HEK293T (cell line): ENCODE measurements at regions not wholly inside any gene's neighbourhood (a gene's known extent, or its start where the extent isn't known, plus 50 kb on each side); places are given as distances from the start of the nearest gene placed in this dataset.

ENCODE experiments used
- CTCF ChIA-PET: fragments of 350-600 bp; formaldehyde crosslinking; extraction: SDS; loops from one replicate; lab custom pipeline; 2021; ENCODE audit warnings: antibody characterized with exemption, inconsistent platforms; lab: Yijun Ruan, JAX
- POLR2A ChIA-PET: fragments of 350-600 bp; formaldehyde crosslinking; extraction: SDS; loops from one replicate; lab custom pipeline; 2020; ENCODE audit warnings: antibody characterized with exemption, inconsistent platforms; lab: Yijun Ruan, JAX
- DNase-seq: peaks from one replicate; pipeline ENCODE4 v3.0.0; 2012; ENCODE audit warnings: mixed read lengths; ENCODE audit errors: extremely low spot score
- ARNT ChIP-seq: fragments of 450-650 bp; IDR thresholded peaks from 2 replicates; pipeline ENCODE4 v1.6.1; 2017; ENCODE audit warnings: mild to moderate bottlenecking
- BHLHE40 ChIP-seq: fragments of 450-650 bp; IDR thresholded peaks from 2 replicates; pipeline ENCODE4 v1.6.1; 2016; ENCODE audit warnings: mild to moderate bottlenecking, moderate library complexity, borderline replicate concordance
- CTBP1 ChIP-seq: fragments of 450-650 bp; IDR thresholded peaks from 2 replicates; pipeline ENCODE4 v1.6.1; 2016; ENCODE audit warnings: borderline replicate concordance
- ELF4 ChIP-seq: fragments of 450-650 bp; IDR thresholded peaks from 2 replicates; pipeline ENCODE4 v1.6.1; 2017; ENCODE audit warnings: antibody characterized with exemption
- FOXA1 ChIP-seq: fragments of 450-650 bp; IDR thresholded peaks from 2 replicates; pipeline ENCODE4 v1.6.1; 2016; ENCODE audit warnings: mild to moderate bottlenecking
- FOXK2 ChIP-seq: fragments of 450-650 bp; IDR thresholded peaks from 2 replicates; pipeline ENCODE4 v1.6.1; 2016; ENCODE audit warnings: mild to moderate bottlenecking
- FOXM1 ChIP-seq: fragments of 450-650 bp; IDR thresholded peaks from 2 replicates; pipeline ENCODE4 v1.6.1; 2017; ENCODE audit warnings: mild to moderate bottlenecking, borderline replicate concordance
- HDGF ChIP-seq: fragments of 450-650 bp; IDR thresholded peaks from 2 replicates; pipeline ENCODE4 v1.6.1; 2017; ENCODE audit warnings: antibody characterized with exemption, borderline replicate concordance
- L3MBTL2 ChIP-seq: fragments of 450-650 bp; conservative IDR thresholded peaks from 2 replicates; pipeline ENCODE4 v1.6.1; 2016; ENCODE audit warnings: mild to moderate bottlenecking
- LEF1 ChIP-seq: fragments of 450-650 bp; IDR thresholded peaks from 2 replicates; pipeline ENCODE4 v1.6.1; 2017; ENCODE audit warnings: mild to moderate bottlenecking, borderline replicate concordance
- NFRKB ChIP-seq: fragments of 450-650 bp; IDR thresholded peaks from 2 replicates; pipeline ENCODE4 v1.6.1; 2016; ENCODE audit warnings: mild to moderate bottlenecking, moderate library complexity
- SP1 ChIP-seq: fragments of 450-650 bp; IDR thresholded peaks from 2 replicates; pipeline ENCODE4 v1.6.1; 2017
- SUZ12 ChIP-seq: fragments of 450-650 bp; IDR thresholded peaks from 2 replicates; pipeline ENCODE4 v1.6.1; 2016; ENCODE audit warnings: mild to moderate bottlenecking
- TARDBP ChIP-seq: fragments of 450-650 bp; IDR thresholded peaks from 2 replicates; pipeline ENCODE4 v1.6.1; 2016
- ZNF384 ChIP-seq: fragments of 450-650 bp; IDR thresholded peaks from 2 replicates; pipeline ENCODE4 v1.6.1; 2016
- TF ChIP-seq, protein P1 (sequence below): fragments of 450-650 bp; IDR thresholded peaks from 2 replicates; pipeline ENCODE4 v1.6.1; 2016

DNA sequence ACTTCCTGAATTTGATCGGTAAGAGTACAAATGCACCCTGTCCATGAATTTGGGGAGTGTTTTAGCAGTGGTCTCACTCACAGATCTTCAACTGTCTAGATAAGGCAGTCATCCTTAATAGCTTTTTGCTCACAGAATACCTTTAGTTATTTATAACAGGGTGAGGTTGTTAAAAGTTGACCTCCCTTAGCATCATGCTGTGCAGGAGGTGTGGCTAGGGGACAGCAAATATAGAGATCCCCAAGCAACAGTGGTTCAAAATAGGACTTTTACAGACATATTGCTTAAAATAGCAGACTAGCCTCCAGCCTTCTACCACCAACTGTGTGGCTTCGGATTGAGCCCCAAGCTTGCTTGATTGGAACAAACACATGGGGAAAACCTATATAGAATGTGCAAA is 724.4 kb downstream of the TLE1 start:
- POLR2A ChIA-PET = no interaction called here
- peak; percentile 27 for DNase-seq
- no peak for TF ChIP-seq ZNF384
- no peak for TF ChIP-seq BHLHE40
- TF ChIP-seq, protein P1, sequence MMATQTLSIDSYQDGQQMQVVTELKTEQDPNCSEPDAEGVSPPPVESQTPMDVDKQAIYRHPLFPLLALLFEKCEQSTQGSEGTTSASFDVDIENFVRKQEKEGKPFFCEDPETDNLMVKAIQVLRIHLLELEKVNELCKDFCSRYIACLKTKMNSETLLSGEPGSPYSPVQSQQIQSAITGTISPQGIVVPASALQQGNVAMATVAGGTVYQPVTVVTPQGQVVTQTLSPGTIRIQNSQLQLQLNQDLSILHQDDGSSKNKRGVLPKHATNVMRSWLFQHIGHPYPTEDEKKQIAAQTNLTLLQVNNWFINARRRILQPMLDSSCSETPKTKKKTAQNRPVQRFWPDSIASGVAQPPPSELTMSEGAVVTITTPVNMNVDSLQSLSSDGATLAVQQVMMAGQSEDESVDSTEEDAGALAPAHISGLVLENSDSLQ = no peak
- TF ChIP-seq ARNT = no peak
- no peak for TF ChIP-seq HDGF
- no peak for TF ChIP-seq FOXA1
- no peak for TF ChIP-seq CTBP1
- no peak for TF ChIP-seq L3MBTL2
- TF ChIP-seq ELF4 = no peak
- no peak for TF ChIP-seq FOXK2
- TF ChIP-seq SUZ12 = no peak
- CTCF ChIA-PET = no interaction called here

DNA sequence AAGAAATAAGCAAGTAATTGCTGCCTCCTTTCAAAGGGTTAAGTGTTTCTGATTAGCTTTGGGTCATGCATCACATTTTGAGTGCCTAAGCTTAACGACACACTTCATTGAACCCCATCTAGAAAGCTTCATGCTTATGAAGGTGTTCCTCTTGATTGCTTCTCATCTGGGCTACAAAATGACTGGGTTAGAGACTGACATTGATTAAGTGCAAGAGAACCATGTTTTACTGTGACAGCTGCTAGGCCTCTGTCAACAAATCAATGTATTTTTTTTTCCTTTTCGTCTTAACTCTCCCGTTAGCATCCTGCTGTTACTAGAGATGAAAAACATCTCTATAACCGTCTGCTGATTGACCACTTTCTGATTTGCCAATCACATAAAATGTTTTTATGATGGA is 725.0 kb downstream of the TLE1 start:
- no peak for TF ChIP-seq FOXK2
- TF ChIP-seq ARNT = no peak
- peak; percentile 53; the same call in 1 of the 2 replicates for TF ChIP-seq FOXA1
- no peak for TF ChIP-seq L3MBTL2
- no peak for TF ChIP-seq LEF1
- TF ChIP-seq, protein P1 = peak; percentile 98
- no peak for TF ChIP-seq FOXM1
- TF ChIP-seq ZNF384 = peak; percentile 88
- TF ChIP-seq TARDBP = no peak
- TF ChIP-seq HDGF = no peak
- no peak for TF ChIP-seq SP1
- peak; percentile 78 for TF ChIP-seq CTBP1
- no peak for TF ChIP-seq BHLHE40
- no peak for TF ChIP-seq NFRKB
- TF ChIP-seq ELF4 = no peak
- TF ChIP-seq SUZ12 = no peak
- CTCF ChIA-PET = no interaction called here
- POLR2A ChIA-PET = no interaction called here
- DNase-seq = no peak

DNA sequence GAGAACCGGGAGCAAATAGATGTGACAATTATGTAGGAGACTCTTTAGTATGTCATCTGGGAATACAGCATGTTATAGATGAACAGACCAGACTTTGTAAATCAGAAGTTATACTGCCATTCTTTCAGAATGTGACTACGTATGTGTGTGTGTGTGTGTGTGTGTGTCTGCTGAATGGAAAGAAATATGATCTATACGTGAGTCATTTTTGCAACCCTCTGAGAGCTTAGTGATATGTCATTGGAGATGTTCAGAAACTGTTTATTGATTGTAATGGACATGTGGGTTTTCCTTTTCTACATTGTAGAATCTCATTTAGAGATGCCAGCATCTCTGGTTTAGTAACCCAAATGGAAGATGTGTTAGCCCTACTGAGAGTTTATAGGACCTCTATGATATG is 731.5 kb downstream of the TLE1 start:
- TF ChIP-seq CTBP1 = no peak
- CTCF ChIA-PET = no interaction called here
- DNase-seq = no peak
- POLR2A ChIA-PET = no interaction called here

DNA sequence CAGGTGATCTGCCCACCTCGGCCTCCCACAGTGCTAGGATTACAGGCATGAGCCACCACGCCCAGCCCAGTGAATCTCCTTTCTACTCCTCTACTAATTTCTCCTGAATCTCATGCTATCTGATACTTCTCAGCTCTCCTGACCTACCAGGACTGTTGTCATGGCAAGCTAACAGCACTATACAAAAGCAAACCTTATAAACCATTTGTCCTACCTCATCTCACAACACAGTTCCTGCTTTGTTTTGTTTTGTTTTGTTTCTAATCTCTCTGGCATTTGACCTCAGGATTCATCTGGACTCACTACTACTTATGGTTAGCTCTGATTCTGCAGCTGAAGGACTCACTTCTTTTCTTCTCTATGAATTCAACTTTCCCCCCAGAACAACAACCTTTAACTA is 734.8 kb downstream of the TLE1 start:
- DNase-seq = no peak
- ChIA-PET POLR2A (no interaction called here), CTCF (no interaction called here)
- no peak for TF ChIP-seq SUZ12
- no peak for TF ChIP-seq ARNT
- TF ChIP-seq LEF1 = no peak
- no peak for TF ChIP-seq ELF4
- TF ChIP-seq ZNF384 = no peak
- TF ChIP-seq TARDBP = no peak
- TF ChIP-seq BHLHE40 = no peak
- TF ChIP-seq SP1 = no peak
- TF ChIP-seq, protein P1 = no peak
- TF ChIP-seq CTBP1 = no peak
- no peak for TF ChIP-seq HDGF
- TF ChIP-seq FOXA1 = no peak

DNA sequence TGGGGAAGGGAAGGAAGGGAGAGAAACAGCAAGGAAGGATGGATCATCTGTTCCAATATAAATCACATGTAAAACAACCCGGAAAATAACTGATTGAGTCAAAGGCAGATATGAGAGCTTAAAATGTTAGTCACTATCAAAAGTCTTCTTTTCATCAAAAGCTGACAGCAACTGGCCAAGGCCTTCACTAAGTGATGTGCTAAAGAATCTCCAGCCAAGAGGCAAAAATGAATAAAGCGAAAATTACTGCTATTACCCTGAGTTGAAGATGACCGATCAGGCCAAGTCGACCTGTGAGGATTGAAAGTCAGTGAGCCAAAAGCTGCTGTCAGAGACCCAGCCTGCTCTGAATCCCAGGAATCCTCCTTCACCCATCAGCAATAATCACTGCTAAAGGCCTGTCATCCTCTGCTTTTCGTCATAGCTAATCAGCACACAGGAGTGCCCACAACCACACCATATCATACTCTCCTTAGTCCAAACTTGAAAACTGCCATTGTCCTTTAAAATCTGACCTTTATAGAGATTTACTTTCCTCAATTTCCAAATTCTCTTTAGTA is 736.9 kb downstream of the TLE1 start:
- POLR2A ChIA-PET = no interaction called here
- TF ChIP-seq L3MBTL2 (no peak), SUZ12 (no peak), FOXM1 (no peak), FOXK2 (no peak), SP1 (no peak), CTBP1 (no peak), NFRKB (no peak), HDGF (no peak), ELF4 (no peak), ARNT (no peak), BHLHE40 (no peak)
- TF ChIP-seq, protein P1 = no peak
- CTCF ChIA-PET = no interaction called here
- DNase-seq = no peak

DNA sequence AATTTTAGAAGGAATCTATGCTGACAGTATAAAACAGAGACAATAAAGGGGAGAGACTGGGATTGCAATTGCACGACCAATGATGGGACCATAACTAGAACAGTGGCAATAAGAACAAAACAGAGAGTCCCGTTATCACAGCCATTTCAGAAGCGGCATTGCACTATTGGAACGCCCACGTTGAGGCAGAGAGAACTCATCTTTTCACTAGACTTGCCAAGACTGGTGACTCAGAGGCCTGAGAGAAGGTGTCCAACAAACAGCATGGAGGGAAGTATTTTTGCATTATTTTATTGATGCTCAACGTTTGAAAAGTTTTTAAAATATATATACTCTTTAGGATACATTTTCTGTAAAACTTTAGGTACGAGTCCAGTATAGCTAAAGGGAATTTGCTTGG is 737.7 kb downstream of the TLE1 start:
- no peak for DNase-seq
- TF ChIP-seq TARDBP (no peak), FOXK2 (no peak), HDGF (no peak), BHLHE40 (no peak), FOXM1 (no peak), ZNF384 (no peak), SUZ12 (no peak), NFRKB (no peak), SP1 (no peak), FOXA1 (no peak), ARNT (no peak), CTBP1 (no peak), ELF4 (no peak), L3MBTL2 (no peak), LEF1 (no peak)
- TF ChIP-seq, protein P1 = no peak
- ChIA-PET POLR2A (no interaction called here), CTCF (no interaction called here)
